ENCODE measurements at regions not wholly inside any gene's neighbourhood (a gene's known extent, or its start where the extent isn't known, plus 50 kb on each side); places are given as distances from the start of the nearest gene placed in this dataset.

DNA sequence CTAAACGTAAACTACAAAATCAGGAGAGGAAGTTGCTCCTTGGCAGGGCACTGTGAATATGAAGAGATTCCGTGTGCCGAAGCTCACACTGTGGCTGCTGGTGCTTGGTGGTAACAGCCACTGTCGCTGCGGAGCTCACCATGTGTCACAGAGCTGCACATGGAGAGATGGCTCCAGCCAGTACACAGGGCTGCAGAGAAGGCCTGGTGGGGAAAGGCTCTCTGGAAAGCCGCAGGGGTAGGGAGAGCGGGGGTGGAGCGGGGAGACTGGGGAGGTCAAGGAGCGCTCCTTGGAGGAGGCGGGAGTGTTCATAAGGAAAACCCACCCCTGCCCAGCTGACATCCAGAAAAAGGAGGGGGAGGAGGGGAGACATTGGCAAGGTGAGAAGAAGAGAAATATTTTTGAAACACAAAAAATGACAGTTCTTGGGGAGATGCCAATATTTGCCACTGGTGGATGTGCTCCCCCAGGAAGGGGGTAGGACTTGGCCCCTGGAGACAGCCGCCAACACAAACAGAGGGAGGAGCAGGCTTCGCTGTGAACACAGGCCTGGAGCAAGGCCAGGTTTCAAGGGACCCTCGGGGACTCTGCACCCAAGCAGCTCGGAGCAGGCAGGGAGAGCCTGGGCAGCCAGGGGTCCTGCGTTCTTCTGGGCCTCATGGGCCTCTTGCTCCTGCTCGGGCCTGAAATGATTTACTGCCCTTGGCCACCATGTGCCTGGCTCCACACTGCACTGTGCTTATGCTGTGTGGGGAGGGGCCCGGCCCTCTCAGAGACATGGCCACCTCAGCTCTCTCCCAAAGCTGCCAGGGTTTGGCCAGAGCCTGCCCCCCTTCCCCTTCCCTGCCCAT lies 102.6 kb upstream of the GLI2 start (continued):
- TF ChIP-seq AKAP8 (CRISPR knock-in tag; IDR thresholded peaks at IDR 0.05) (no peak), XRCC5 (optimal IDR thresholded peaks at IDR 0.05; ENCODE audit: low read length) (peak; percentile 27), GABPA (IDR thresholded peaks at IDR 0.05; ENCODE audit: low read depth, low read length) (no peak), GABPA (CRISPR knock-in tag; IDR thresholded peaks at IDR 0.05; ENCODE audit: low read depth) (no peak), RXRB (CRISPR knock-in tag; IDR thresholded peaks at IDR 0.05; ENCODE audit: borderline replicate concordance) (0 out of 2 replicates have a peak, but pooled peaks have one; percentile 22), ZNF672 (CRISPR knock-in tag; IDR thresholded peaks at IDR 0.05) (no peak), HMG20A (CRISPR knock-in tag; IDR thresholded peaks at IDR 0.05; ENCODE audit: borderline replicate concordance) (no peak), LCORL (IDR thresholded peaks at IDR 0.05) (no peak), LCORL (CRISPR knock-in tag; IDR thresholded peaks at IDR 0.05) (no peak; the same call in 1 of the 2 replicates), FOXO1 (CRISPR knock-in tag; IDR thresholded peaks at IDR 0.05) (0 out of 2 replicates have a peak, but pooled peaks have one; percentile 11), ZIK1 (CRISPR knock-in tag; IDR thresholded peaks at IDR 0.05; ENCODE audit: borderline replicate concordance, low read depth) (no peak), ZNF883 (CRISPR knock-in tag; IDR thresholded peaks at IDR 0.05; ENCODE audit: not compliant biosample characterization) (no peak), NPAS2 (CRISPR knock-in tag; IDR thresholded peaks at IDR 0.05; ENCODE audit: borderline replicate concordance) (no peak), REXO4 (CRISPR knock-in tag; IDR thresholded peaks at IDR 0.05; ENCODE audit: borderline replicate concordance) (no peak), JDP2 (CRISPR knock-in tag; IDR thresholded peaks at IDR 0.05; ENCODE audit: borderline replicate concordance) (no peak), SIN3A (IDR thresholded peaks at IDR 0.05; ENCODE audit: borderline replicate concordance, low read depth, low read length) (no peak), ZEB1 (IDR thresholded peaks at IDR 0.05; ENCODE audit: insufficient replicate concordance, low read depth) (no peak)
- TF ChIP-seq, protein P1, sequence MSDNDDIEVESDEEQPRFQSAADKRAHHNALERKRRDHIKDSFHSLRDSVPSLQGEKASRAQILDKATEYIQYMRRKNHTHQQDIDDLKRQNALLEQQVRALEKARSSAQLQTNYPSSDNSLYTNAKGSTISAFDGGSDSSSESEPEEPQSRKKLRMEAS (IDR thresholded peaks at IDR 0.05): no peak; the same call in none of the 2 replicates
- TF ChIP-seq, protein P2, sequence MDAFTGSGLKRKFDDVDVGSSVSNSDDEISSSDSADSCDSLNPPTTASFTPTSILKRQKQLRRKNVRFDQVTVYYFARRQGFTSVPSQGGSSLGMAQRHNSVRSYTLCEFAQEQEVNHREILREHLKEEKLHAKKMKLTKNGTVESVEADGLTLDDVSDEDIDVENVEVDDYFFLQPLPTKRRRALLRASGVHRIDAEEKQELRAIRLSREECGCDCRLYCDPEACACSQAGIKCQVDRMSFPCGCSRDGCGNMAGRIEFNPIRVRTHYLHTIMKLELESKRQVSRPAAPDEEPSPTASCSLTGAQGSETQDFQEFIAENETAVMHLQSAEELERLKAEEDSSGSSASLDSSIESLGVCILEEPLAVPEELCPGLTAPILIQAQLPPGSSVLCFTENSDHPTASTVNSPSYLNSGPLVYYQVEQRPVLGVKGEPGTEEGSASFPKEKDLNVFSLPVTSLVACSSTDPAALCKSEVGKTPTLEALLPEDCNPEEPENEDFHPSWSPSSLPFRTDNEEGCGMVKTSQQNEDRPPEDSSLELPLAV (CRISPR knock-in tag; conservative IDR thresholded peaks at IDR 0.05; ENCODE audit: low read depth): no peak
- TF ChIP-seq, protein P3, sequence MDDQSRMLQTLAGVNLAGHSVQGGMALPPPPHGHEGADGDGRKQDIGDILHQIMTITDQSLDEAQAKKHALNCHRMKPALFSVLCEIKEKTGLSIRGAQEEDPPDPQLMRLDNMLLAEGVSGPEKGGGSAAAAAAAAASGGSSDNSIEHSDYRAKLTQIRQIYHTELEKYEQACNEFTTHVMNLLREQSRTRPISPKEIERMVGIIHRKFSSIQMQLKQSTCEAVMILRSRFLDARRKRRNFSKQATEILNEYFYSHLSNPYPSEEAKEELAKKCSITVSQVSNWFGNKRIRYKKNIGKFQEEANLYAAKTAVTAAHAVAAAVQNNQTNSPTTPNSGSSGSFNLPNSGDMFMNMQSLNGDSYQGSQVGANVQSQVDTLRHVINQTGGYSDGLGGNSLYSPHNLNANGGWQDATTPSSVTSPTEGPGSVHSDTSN (CRISPR knock-in tag; IDR thresholded peaks at IDR 0.05; ENCODE audit: borderline replicate concordance): no peak
- TF ChIP-seq, protein P4, sequence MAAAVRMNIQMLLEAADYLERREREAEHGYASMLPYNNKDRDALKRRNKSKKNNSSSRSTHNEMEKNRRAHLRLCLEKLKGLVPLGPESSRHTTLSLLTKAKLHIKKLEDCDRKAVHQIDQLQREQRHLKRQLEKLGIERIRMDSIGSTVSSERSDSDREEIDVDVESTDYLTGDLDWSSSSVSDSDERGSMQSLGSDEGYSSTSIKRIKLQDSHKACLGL (CRISPR knock-in tag; IDR thresholded peaks at IDR 0.05): 0 out of 2 replicates have a peak, but pooled peaks have one; percentile 53
- TF ChIP-seq, protein P5, sequence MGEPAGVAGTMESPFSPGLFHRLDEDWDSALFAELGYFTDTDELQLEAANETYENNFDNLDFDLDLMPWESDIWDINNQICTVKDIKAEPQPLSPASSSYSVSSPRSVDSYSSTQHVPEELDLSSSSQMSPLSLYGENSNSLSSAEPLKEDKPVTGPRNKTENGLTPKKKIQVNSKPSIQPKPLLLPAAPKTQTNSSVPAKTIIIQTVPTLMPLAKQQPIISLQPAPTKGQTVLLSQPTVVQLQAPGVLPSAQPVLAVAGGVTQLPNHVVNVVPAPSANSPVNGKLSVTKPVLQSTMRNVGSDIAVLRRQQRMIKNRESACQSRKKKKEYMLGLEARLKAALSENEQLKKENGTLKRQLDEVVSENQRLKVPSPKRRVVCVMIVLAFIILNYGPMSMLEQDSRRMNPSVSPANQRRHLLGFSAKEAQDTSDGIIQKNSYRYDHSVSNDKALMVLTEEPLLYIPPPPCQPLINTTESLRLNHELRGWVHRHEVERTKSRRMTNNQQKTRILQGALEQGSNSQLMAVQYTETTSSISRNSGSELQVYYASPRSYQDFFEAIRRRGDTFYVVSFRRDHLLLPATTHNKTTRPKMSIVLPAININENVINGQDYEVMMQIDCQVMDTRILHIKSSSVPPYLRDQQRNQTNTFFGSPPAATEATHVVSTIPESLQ (CRISPR knock-in tag; conservative IDR thresholded peaks at IDR 0.05): no peak
- TF ChIP-seq, protein P6, sequence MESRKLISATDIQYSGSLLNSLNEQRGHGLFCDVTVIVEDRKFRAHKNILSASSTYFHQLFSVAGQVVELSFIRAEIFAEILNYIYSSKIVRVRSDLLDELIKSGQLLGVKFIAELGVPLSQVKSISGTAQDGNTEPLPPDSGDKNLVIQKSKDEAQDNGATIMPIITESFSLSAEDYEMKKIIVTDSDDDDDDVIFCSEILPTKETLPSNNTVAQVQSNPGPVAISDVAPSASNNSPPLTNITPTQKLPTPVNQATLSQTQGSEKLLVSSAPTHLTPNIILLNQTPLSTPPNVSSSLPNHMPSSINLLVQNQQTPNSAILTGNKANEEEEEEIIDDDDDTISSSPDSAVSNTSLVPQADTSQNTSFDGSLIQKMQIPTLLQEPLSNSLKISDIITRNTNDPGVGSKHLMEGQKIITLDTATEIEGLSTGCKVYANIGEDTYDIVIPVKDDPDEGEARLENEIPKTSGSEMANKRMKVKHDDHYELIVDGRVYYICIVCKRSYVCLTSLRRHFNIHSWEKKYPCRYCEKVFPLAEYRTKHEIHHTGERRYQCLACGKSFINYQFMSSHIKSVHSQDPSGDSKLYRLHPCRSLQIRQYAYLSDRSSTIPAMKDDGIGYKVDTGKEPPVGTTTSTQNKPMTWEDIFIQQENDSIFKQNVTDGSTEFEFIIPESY (CRISPR knock-in tag; IDR thresholded peaks at IDR 0.05): no peak
